Bronchial epithelial cell (primary cell): ENCODE measurements at regions not wholly inside any gene's neighbourhood (a gene's known extent, or its start where the extent isn't known, plus 50 kb on each side); places are given as distances from the start of the nearest gene placed in this dataset.

ENCODE experiments used
- DNase-seq: peaks from one replicate; pipeline ENCODE4 v3.0.0-alpha.2; 2010; ENCODE audit warnings: low read depth
- FAIRE-seq: peaks from 2 replicates; lab custom pipeline; 2011; peaks lifted over from hg19 to GRCh38; lab: Jason Lieb, UNC
- H3K27me3 ChIP-seq: 2 replicates; pipeline ENCODE4 v1.5.1; 2011; ENCODE audit warnings: low read length; ENCODE audit not compliant: control insufficient read depth, insufficient read depth
- H3K36me3 ChIP-seq: 2 replicates; pipeline ENCODE4 v1.5.1; 2011; ENCODE audit warnings: low read length; ENCODE audit not compliant: control insufficient read depth, insufficient read depth
- H3K4me3 ChIP-seq: 2 replicates; pipeline ENCODE4 v1.5.1; 2011; ENCODE audit warnings: mild to moderate bottlenecking, low read depth, low read length, control low read depth
- CTCF ChIP-seq: IDR thresholded peaks from 2 replicates; pipeline ENCODE4 v1.5.1; 2011; ENCODE audit warnings: mild to moderate bottlenecking, moderate library complexity, low read length, control low read depth, inconsistent platforms; ENCODE audit not compliant: insufficient read depth, severe bottlenecking

- H3K4me3 ChIP-seq = no peak overlapping the region
- FAIRE-seq (no peak), DNase-seq (no peak)
- no peaks in the 10 kb centered on the region for H3K27me3 ChIP-seq
- TF ChIP-seq CTCF = no peak
- H3K36me3 ChIP-seq = no peaks in the 10 kb centered on the region
Observed at GRCh38 chr13:31049083-31049482, 112.6 kb downstream of the HSPH1 start.

- no peak for TF ChIP-seq CTCF
- FAIRE-seq (peak; percentile 18), DNase-seq (no peak)
- Histone ChIP-seq H3K4me3 (no peak overlapping the region), H3K36me3 (no peaks in the 10 kb centered on the region), H3K27me3 (no peaks in the 10 kb centered on the region)
Observed at GRCh38 chr13:31048521-31048920, 113.2 kb downstream of the HSPH1 start.

- peak; percentile 76 for FAIRE-seq
- no peak for TF ChIP-seq CTCF
- Histone ChIP-seq H3K4me3 (no peak overlapping the region), H3K27me3 (no peaks in the 10 kb centered on the region), H3K36me3 (no peaks in the 10 kb centered on the region)
- DNase-seq = no peak
Observed at GRCh38 chr13:31046711-31047279, 114.3 kb downstream of the TEX26 start.

- Histone ChIP-seq H3K4me3 (no peak overlapping the region), H3K36me3 (no peaks in the 10 kb centered on the region), H3K27me3 (no peaks in the 10 kb centered on the region)
- FAIRE-seq = peak; percentile 90
- no peak for TF ChIP-seq CTCF
- DNase-seq = peak; percentile 97
Observed at GRCh38 chr13:31045286-31046081, 113.0 kb downstream of the TEX26 start.

GRCh38 chr13:31044364-31045285 lies 112.2 kb downstream of the TEX26 start:
- peak; percentile 97 for TF ChIP-seq CTCF
- Histone ChIP-seq H3K27me3 (no peaks in the 10 kb centered on the region), H3K36me3 (no peaks in the 10 kb centered on the region), H3K4me3 (no peak overlapping the region)
- DNase-seq (peak; percentile 68), FAIRE-seq (no peak)
